NCI-H1436 treated with DMSO at 0.1 percent for 48 hours (cell line): ENCODE measurements at regions not wholly inside any gene's neighbourhood (a gene's known extent, or its start where the extent isn't known, plus 50 kb on each side); places are given as distances from the start of the nearest gene placed in this dataset.

Experiments used
- DNase-seq: peaks from one replicate; lab custom pipeline; 2025; lab: John Stamatoyannopoulos, UW

GRCh38 chr6:164154588-164154987 lies 740.1 kb downstream of the QKI start:
- DNase-seq = no peak

GRCh38 chr6:164152611-164153010 lies 738.1 kb downstream of the QKI start:
- no peak for DNase-seq

GRCh38 chr6:164151161-164152120 lies 736.9 kb downstream of the QKI start:
- no peak for DNase-seq

- DNase-seq = no peak
These were observed 735.7 kb downstream of the QKI start for GRCh38 chr6:164150232-164150631.

- no peak for DNase-seq
These were observed 734.3 kb downstream of the QKI start for GRCh38 chr6:164148788-164149187.

GRCh38 chr6:164144316-164144715 lies 729.8 kb downstream of the QKI start:
- DNase-seq = no peak

GRCh38 chr6:164142322-164142721 lies 727.8 kb downstream of the QKI start:
- no peak for DNase-seq

GRCh38 chr6:164135511-164136132 lies 721.1 kb downstream of the QKI start:
- no peak for DNase-seq

- DNase-seq = no peak
These were observed 718.6 kb downstream of the QKI start for GRCh38 chr6:164133095-164133494.

- DNase-seq = no peak
These were observed 716.1 kb downstream of the QKI start for GRCh38 chr6:164130585-164130984.

GRCh38 chr6:164130151-164130550 lies 715.6 kb downstream of the QKI start:
- no peak for DNase-seq

GRCh38 chr6:164129218-164129617 lies 714.7 kb downstream of the QKI start:
- DNase-seq = no peak

- DNase-seq = no peak
These were observed 713.6 kb downstream of the QKI start for GRCh38 chr6:164128101-164128500.

- no peak for DNase-seq
These were observed 710.5 kb downstream of the QKI start for GRCh38 chr6:164124986-164125385.

GRCh38 chr6:164124473-164124872 lies 710.0 kb downstream of the QKI start:
- no peak for DNase-seq

- no peak for DNase-seq
These were observed 707.6 kb downstream of the QKI start for GRCh38 chr6:164122109-164122508.

- DNase-seq = no peak
These were observed 707.0 kb downstream of the QKI start for GRCh38 chr6:164121527-164121926.

- no peak for DNase-seq
These were observed 700.1 kb downstream of the QKI start for GRCh38 chr6:164114651-164115050.

- no peak for DNase-seq
These were observed 699.5 kb downstream of the QKI start for GRCh38 chr6:164114051-164114450.

- DNase-seq = no peak
These were observed 699.1 kb downstream of the QKI start for GRCh38 chr6:164113637-164114036.

- no peak for DNase-seq
These were observed 695.2 kb downstream of the QKI start for GRCh38 chr6:164109770-164110140.

- DNase-seq = no peak
These were observed 694.6 kb downstream of the QKI start for GRCh38 chr6:164108869-164109769.
